ENCODE measurements at regions not wholly inside any gene's neighbourhood (a gene's known extent, or its start where the extent isn't known, plus 50 kb on each side); places are given as distances from the start of the nearest gene placed in this dataset.

DNA sequence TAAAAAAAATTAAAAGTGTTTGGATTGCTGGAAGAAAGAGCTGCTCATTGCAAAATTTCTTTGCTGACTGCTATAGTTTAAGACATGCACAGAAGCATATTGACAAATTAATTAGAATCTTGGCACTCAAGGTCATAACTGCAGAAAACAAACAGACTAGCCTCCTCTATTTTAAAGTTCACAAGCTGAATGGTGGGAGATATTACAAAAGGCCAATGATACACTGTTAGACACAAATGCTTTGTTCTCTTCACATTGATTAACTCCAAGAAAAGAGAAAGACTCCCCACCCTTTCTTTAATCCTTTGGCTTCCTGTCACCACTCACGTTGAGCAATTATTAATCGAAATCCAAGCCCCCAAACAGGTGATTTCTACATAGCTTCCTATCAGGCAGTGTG is 69.1 kb downstream of the PTCHD4 start:
- Mint-ChIP-seq H3K9me3 (peaks cover 0 to 4% (median 0%) of the 10 kb centered on the region in 7 donors), H3K4me1 (peaks cover 13% of the 10 kb centered on the region), H3K36me3 (no peaks in the 10 kb centered on the region), H3K27me3 (ENCODE audit: low read depth in 3 of 3) (no peaks in the 10 kb centered on the region), H3K4me3 (no peak overlapping the region), H3K27ac (no peak overlapping the region)
- Histone ChIP-seq H3K27ac (ENCODE audit: low read depth in 1 of 2, low read length in 2 of 2) (no peak overlapping the region), H3K9me3 (replicated peaks in 1 of 2; ENCODE audit: control insufficient read depth in 1 of 2, insufficient read depth in 1 of 2, low read length in 2 of 2) (no peaks in the 10 kb centered on the region), H4K20me1 (ENCODE audit: insufficient read depth, low read length) (no peaks in the 10 kb centered on the region), H2AFZ (ENCODE audit: insufficient read depth, low read depth, low read length, poor library complexity, severe bottlenecking) (no peak overlapping the region), H3K36me3 (replicated peaks in 1 of 2; ENCODE audit: control insufficient read depth in 1 of 2, insufficient read depth in 2 of 2, low read length in 2 of 2) (no peaks in the 10 kb centered on the region), H3K4me2 (replicated peaks; ENCODE audit: extremely low read depth, low read length, poor library complexity, severe bottlenecking) (no peak overlapping the region), H3K9ac (ENCODE audit: insufficient read depth, low read length, poor library complexity, severe bottlenecking) (no peak overlapping the region), H3K27me3 (ENCODE audit: control insufficient read depth in 2 of 2, insufficient read depth in 2 of 2, low read length in 2 of 2) (no peaks in the 10 kb centered on the region), H3K4me1 (ENCODE audit: control insufficient read depth in 1 of 2, insufficient read depth in 2 of 2, low read length in 2 of 2) (peaks cover 13 to 17% of the 10 kb centered on the region in 2 donors), H3K79me2 (ENCODE audit: insufficient read depth, low read length) (no peaks in the 10 kb centered on the region), H3K4me3 (replicated peaks in 1 of 3; ENCODE audit: low read depth in 2 of 3, low read length in 3 of 3) (no peak overlapping the region)
- 80% methylated on average over 2 of the region's 2 CpGs for WGBS (ENCODE audit: insufficient coverage)
- TF ChIP-seq CTCF (IDR thresholded peaks at IDR 0.05), result no peak
- intact Hi-C loops (cut with micrococcal nuclease), result no loop called here
- DNase-seq, result no peak

DNA sequence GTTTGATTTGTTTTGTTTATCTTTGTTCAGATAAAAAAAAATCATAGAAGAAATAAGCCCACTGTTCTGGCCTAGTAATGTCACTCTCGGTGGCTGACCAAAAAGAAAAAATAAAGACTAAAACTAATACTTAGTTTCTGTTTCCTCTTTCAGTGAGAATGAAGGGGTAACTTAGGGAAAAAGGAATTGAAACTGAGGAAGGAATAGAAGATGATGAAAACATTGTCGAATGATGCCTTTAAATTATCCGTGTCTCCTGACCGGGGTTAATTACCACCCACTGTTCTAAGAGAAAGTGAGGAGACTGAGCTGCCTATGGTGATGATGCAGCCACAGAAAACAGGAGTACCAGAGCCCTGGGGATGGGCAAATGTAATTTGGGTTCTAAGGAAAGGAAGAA is 73.1 kb downstream of the PTCHD4 start:
- Histone ChIP-seq H4K20me1 (ENCODE audit: insufficient read depth, low read length) (no peaks in the 10 kb centered on the region), H3K4me3 (replicated peaks in 1 of 3; ENCODE audit: low read depth in 2 of 3, low read length in 3 of 3) (peak overlapping the region in 1 of 3 experiments; percentile 41), H3K4me2 (replicated peaks; ENCODE audit: extremely low read depth, low read length, poor library complexity, severe bottlenecking) (peak overlapping the region; percentile 52), H3K9ac (ENCODE audit: insufficient read depth, low read length, poor library complexity, severe bottlenecking) (no peak overlapping the region), H3K27me3 (ENCODE audit: control insufficient read depth in 2 of 2, insufficient read depth in 2 of 2, low read length in 2 of 2) (no peaks in the 10 kb centered on the region), H3K27ac (ENCODE audit: low read depth in 1 of 2, low read length in 2 of 2) (peak overlapping the region; percentile 24 to 59), H3K9me3 (replicated peaks in 1 of 2; ENCODE audit: control insufficient read depth in 1 of 2, insufficient read depth in 1 of 2, low read length in 2 of 2) (no peaks in the 10 kb centered on the region), H3K36me3 (replicated peaks in 1 of 2; ENCODE audit: control insufficient read depth in 1 of 2, insufficient read depth in 2 of 2, low read length in 2 of 2) (no peaks in the 10 kb centered on the region), H3K79me2 (ENCODE audit: insufficient read depth, low read length) (no peaks in the 10 kb centered on the region), H2AFZ (ENCODE audit: insufficient read depth, low read depth, low read length, poor library complexity, severe bottlenecking) (no peak overlapping the region), H3K4me1 (ENCODE audit: control insufficient read depth in 1 of 2, insufficient read depth in 2 of 2, low read length in 2 of 2) (peaks cover 19 to 20% of the 10 kb centered on the region in 2 donors)
- intact Hi-C loops (cut with micrococcal nuclease), result no loop called here
- Mint-ChIP-seq H3K4me1 (peaks cover 15% of the 10 kb centered on the region), H3K4me3 (peak overlapping the region in 1 of 2 donors; percentile 70), H3K27me3 (ENCODE audit: low read depth in 3 of 3) (peaks cover 0 to 2% (median 0%) of the 10 kb centered on the region in 3 donors), H3K9me3 (peaks cover 0 to 9% (median 0%) of the 10 kb centered on the region in 7 donors), H3K36me3 (no peaks in the 10 kb centered on the region), H3K27ac (peak overlapping the region in 5 of 7 donors; percentile 11 to 80 (median 77))
- 0% methylated on average over 1 of the region's 4 CpGs for WGBS (ENCODE audit: insufficient coverage)
- DNase-seq, result peak; percentile 32 to 43 (median 36)
- no peak for TF ChIP-seq CTCF (IDR thresholded peaks at IDR 0.05)

Measured in CD14-positive monocyte (primary cell).